ENCODE measurements at regions not wholly inside any gene's neighbourhood (a gene's known extent, or its start where the extent isn't known, plus 50 kb on each side); places are given as distances from the start of the nearest gene placed in this dataset.

GRCh38 chr14:100955201-100955600 lies 51.7 kb upstream of the RTL1 start:
- DNase-seq, result peak; percentile 15

GRCh38 chr14:100962494-100962893 lies 59.0 kb upstream of the RTL1 start:
- no peak for DNase-seq

GRCh38 chr14:100965296-100965695 lies 61.8 kb upstream of the RTL1 start:
- DNase-seq, result no peak

GRCh38 chr14:100967178-100967577 lies 63.7 kb upstream of the RTL1 start:
- no peak for DNase-seq

GRCh38 chr14:100967930-100968329 lies 64.4 kb upstream of the RTL1 start:
- no peak for DNase-seq

GRCh38 chr14:100972118-100972897 lies 68.8 kb upstream of the RTL1 start:
- DNase-seq, result peak; percentile 42

- no peak for DNase-seq
These were observed 72.1 kb upstream of the RTL1 start for GRCh38 chr14:100975671-100976070.

- DNase-seq, result no peak
These were observed 75.6 kb upstream of the RTL1 start for GRCh38 chr14:100979079-100979478.

- peak; percentile 85 for DNase-seq
These were observed 76.3 kb upstream of the RTL1 start for GRCh38 chr14:100979780-100980179.

- no peak for DNase-seq
These were observed 77.3 kb upstream of the RTL1 start for GRCh38 chr14:100980823-100981222.

GRCh38 chr14:100981809-100982208 lies 78.3 kb upstream of the RTL1 start:
- peak; percentile 53 for DNase-seq

GRCh38 chr14:100982353-100982752 lies 78.8 kb upstream of the RTL1 start:
- DNase-seq, result no peak

- no peak for DNase-seq
These were observed 79.2 kb upstream of the RTL1 start for GRCh38 chr14:100982762-100983161.

GRCh38 chr14:100983710-100984109 lies 80.2 kb upstream of the RTL1 start:
- no peak for DNase-seq

GRCh38 chr14:100988011-100988410 lies 84.5 kb upstream of the RTL1 start:
- no peak for DNase-seq

GRCh38 chr14:100988411-100988900 lies 84.9 kb upstream of the RTL1 start:
- no peak for DNase-seq

- DNase-seq, result no peak
These were observed 85.4 kb upstream of the RTL1 start for GRCh38 chr14:100988956-100989355.

- DNase-seq, result no peak
These were observed 86.4 kb upstream of the RTL1 start for GRCh38 chr14:100989924-100990323.

GRCh38 chr14:100994082-100994481 lies 90.6 kb upstream of the RTL1 start:
- DNase-seq, result peak; percentile 46

GRCh38 chr14:100994756-100995330 lies 91.3 kb upstream of the RTL1 start:
- no peak for DNase-seq

- DNase-seq, result no peak
These were observed 97.3 kb upstream of the RTL1 start for GRCh38 chr14:101000711-101001250.

- peak; percentile 88 for DNase-seq
These were observed 98.0 kb upstream of the RTL1 start for GRCh38 chr14:101001311-101002069.

GRCh38 chr14:101002738-101003137 lies 99.2 kb upstream of the RTL1 start:
- no peak for DNase-seq

GRCh38 chr14:101004176-101004575 lies 100.7 kb upstream of the RTL1 start:
- DNase-seq, result no peak

Data from fibroblast of skin of right quadriceps (primary cell).